D721Med (cell line): ENCODE measurements at regions not wholly inside any gene's neighbourhood (a gene's known extent, or its start where the extent isn't known, plus 50 kb on each side); places are given as distances from the start of the nearest gene placed in this dataset.

ENCODE experiments used
- DNase-seq: peaks from one replicate; pipeline ENCODE4 v3.0.0; 2011; ENCODE audit warnings: low spot score; ENCODE audit not compliant: insufficient read length
- FAIRE-seq: peaks from 2 replicates; lab custom pipeline; 2011; peaks lifted over from hg19 to GRCh38; lab: Jason Lieb, UNC
- TF ChIP-seq, protein P1 (sequence below): IDR thresholded peaks from 2 replicates; pipeline ENCODE4 v1.5.1; 2012; ENCODE audit warnings: mild to moderate bottlenecking, control low read depth; ENCODE audit not compliant: insufficient read depth; ENCODE audit errors: missing control alignments

DNA sequence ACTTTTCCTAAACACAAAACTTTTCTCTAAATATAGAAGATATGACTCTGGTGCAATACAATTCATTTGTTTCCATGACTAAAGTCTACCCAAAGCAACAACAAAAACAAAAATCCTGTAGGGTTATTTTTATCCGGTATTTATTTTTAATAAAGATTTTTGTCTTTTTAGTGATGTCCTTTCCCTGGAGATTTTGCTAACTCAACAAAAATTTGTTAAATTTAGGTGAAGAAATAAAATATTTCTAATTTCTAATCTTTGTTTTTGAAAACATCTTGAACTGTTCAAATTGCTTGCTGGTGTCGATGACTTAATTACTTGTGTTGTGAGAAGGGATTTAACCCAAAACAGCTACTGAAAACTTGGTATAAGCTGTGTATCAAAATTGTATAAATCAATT is 741.8 kb downstream of the HDGFL1 start:
- TF ChIP-seq, protein P1, sequence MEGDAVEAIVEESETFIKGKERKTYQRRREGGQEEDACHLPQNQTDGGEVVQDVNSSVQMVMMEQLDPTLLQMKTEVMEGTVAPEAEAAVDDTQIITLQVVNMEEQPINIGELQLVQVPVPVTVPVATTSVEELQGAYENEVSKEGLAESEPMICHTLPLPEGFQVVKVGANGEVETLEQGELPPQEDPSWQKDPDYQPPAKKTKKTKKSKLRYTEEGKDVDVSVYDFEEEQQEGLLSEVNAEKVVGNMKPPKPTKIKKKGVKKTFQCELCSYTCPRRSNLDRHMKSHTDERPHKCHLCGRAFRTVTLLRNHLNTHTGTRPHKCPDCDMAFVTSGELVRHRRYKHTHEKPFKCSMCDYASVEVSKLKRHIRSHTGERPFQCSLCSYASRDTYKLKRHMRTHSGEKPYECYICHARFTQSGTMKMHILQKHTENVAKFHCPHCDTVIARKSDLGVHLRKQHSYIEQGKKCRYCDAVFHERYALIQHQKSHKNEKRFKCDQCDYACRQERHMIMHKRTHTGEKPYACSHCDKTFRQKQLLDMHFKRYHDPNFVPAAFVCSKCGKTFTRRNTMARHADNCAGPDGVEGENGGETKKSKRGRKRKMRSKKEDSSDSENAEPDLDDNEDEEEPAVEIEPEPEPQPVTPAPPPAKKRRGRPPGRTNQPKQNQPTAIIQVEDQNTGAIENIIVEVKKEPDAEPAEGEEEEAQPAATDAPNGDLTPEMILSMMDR: no peak
- DNase-seq (no peak), FAIRE-seq (no peak)

DNA sequence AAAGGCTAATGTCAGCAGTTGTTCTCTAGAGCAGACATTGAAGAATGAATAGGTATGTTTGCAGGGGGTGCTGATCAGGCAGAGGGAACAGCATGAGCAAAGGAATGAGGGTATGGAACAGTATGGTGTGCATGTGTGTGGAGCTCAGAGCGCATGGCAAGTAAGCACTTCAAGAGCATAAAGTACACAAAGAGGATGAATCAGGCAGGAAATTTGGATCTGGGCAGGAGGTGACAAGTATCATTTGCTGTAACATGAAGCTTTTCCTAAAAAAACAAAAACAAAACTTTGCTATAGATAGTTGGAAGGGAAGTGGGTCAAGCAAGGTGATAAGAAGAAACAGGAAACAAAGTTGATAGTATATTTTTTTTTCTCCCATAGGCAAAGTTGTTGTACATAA is 746.8 kb downstream of the HDGFL1 start:
- TF ChIP-seq, protein P1: no peak
- FAIRE-seq (no peak), DNase-seq (no peak)

DNA sequence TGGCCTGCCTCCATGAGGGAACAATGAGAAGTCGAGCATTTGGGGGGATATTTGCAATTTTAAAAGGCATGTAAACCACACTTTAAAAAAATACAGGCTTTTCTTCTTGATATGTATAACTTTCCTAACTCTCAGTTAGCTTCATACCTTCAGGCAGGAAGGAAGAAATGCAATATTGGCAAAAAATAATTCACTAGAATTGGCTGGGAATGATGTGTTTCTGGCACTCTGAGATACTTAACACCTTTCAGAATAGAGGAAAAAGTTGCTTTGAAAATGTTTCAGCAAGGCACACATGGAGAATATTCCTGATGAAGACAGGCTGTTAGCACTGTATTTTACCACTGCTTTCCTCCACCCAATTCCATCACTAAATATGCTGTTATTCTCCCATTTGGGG is 747.6 kb downstream of the HDGFL1 start:
- no peak for FAIRE-seq
- TF ChIP-seq, protein P1: no peak
- no peak for DNase-seq

DNA sequence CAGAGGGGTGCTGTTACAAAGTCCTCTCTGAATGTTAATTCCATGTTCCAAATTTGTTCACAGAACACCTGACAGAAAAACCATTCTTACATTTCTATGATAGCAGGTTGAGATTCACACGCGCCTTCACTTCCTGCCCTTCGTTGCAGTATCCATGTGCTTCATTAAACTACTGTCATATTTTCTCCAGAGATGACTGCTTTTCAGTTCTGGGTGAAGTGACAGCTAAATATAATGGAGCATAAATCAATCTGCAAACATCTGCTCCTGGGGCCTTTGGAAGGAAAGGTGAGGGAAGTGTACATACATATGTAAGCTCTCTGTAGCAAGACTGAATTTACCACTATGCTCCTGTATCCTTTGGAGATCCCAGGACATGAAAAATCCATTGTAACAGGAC is 750.2 kb downstream of the HDGFL1 start:
- TF ChIP-seq, protein P1: no peak
- no peak for DNase-seq
- no peak for FAIRE-seq

DNA sequence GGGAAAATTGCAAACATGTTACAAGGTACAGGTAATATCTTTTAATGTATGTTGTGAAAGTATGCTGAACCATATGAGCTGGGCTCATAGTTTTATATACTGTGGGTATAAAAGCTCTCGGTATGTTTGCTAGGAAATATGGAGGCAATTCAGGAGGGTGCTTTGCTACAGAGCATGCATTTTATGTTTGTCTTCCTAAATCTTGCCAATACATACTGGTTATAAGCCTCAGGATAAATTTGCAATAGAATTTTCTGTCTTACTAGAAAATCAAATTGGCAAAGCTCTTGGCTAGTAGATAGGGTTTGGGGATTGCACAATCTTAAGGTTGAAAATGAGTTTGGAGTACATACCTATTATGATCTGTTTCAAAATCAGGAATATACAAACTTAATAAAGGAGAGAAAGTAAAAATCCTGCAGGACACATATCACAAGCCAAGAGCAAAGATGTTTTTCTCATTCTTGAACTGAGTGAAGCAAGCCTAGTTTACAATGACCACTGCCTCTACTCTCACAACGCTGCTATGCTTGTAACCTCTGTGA is 751.2 kb downstream of the HDGFL1 start:
- TF ChIP-seq, protein P1: no peak
- DNase-seq: no peak

DNA sequence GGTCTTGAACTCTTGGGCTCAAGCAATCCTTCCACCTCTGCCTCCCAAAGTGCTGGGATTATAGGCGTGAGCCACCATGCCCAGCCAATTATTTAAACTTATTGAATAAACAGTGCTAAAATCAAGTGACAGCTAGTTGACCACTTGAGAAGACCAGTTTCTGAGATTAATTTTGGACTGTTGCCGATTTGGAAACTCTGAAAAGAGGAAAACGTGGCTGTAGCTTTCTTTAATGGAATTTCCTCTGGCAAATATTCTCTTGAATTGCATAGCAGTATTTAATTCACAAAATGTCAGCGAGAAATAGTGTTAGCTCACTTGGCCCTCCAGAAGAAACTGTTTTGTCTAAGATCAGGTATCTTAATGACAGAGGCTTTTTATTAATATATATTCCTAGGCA is 754.5 kb downstream of the HDGFL1 start:
- FAIRE-seq (no peak), DNase-seq (no peak)
- TF ChIP-seq, protein P1: no peak

More for the DNA sequence above, 751.2 kb downstream of the HDGFL1 start:
- no peak for FAIRE-seq

DNA sequence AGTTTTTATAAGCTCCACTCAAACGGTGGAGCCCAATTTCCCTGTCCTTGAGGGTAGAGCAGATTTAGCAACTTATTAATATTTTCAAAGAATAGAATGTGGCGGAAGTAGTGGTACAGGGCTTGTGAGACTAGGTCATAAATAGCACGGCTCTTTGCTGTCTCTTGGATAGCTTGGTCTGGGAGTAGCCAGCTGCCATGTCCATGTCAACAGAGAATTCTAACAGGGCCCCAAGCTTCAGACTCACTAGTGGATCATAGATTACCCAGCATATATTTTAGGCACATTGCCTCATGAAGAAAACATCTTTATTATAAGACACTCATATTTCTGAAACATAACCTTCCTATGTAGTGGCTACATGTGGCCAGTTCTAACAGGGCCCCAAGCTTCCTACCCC is 755.7 kb downstream of the HDGFL1 start:
- no peak for FAIRE-seq
- TF ChIP-seq, protein P1: no peak
- no peak for DNase-seq
